Fibroblast of lung (primary cell): ENCODE measurements at regions not wholly inside any gene's neighbourhood (a gene's known extent, or its start where the extent isn't known, plus 50 kb on each side); places are given as distances from the start of the nearest gene placed in this dataset.
"Not testable (repeated sequence)": the region's sequence is repeated elsewhere in the genome, so short reads cannot be mapped to it uniquely, and the experiment has no call there.

Experiments
- DNase-seq, 2 donors: peaks; one replicate each; pipeline versions ENCODE4 v3.0.0 to v3.0.0-alpha.2; 2010; ENCODE audit warnings: low read depth in 2 of 2
- H2AFZ ChIP-seq: 2 replicates; pipeline ENCODE4 v1.5.1; 2012; ENCODE audit warnings: low read length, control low read depth, inconsistent platforms
- H3K27ac ChIP-seq: 2 replicates; pipeline ENCODE4 v1.5.1; 2011; ENCODE audit warnings: low read length, control low read depth; ENCODE audit not compliant: insufficient read depth
- H3K27me3 ChIP-seq: 2 replicates; pipeline ENCODE4 v1.5.1; 2011; ENCODE audit warnings: mild to moderate bottlenecking, low read length; ENCODE audit not compliant: control insufficient read depth, insufficient read depth
- H3K36me3 ChIP-seq: 2 replicates; pipeline ENCODE4 v1.5.1; 2011; ENCODE audit warnings: low read length; ENCODE audit not compliant: control insufficient read depth, insufficient read depth
- H3K4me1 ChIP-seq: 2 replicates; pipeline ENCODE4 v1.5.1; 2011; ENCODE audit warnings: low read length; ENCODE audit not compliant: control insufficient read depth, insufficient read depth; ENCODE audit errors: extremely low read depth
- H3K4me2 ChIP-seq: 2 replicates; pipeline ENCODE4 v1.5.1; 2011; ENCODE audit warnings: low read length, control low read depth; ENCODE audit not compliant: insufficient read depth; ENCODE audit errors: extremely low read depth
- H3K4me3 ChIP-seq, 4 experiments: fragments of 200-600 bp in 1 of 4; sonication (generic) in 1 of 4; replicated peaks in 1 of 4; 2 replicates each; pipeline ENCODE4 v1.5.1; 2011 to 2016; ENCODE audit warnings: low read length in 4 of 4, low read depth in 3 of 4, mild to moderate bottlenecking in 3 of 4, control low read depth in 2 of 4, inconsistent platforms in 1 of 4, mixed read lengths in 1 of 4; ENCODE audit not compliant: insufficient read depth in 1 of 4; ENCODE audit errors: control extremely low read depth in 1 of 4
- H3K79me2 ChIP-seq: 2 replicates; pipeline ENCODE4 v1.5.1; 2012; ENCODE audit warnings: mild to moderate bottlenecking, low read length, inconsistent platforms; ENCODE audit not compliant: control insufficient read depth, insufficient read depth
- H3K9ac ChIP-seq: 2 replicates; pipeline ENCODE4 v1.5.1; 2011; ENCODE audit warnings: mild to moderate bottlenecking, low read length, control low read depth; ENCODE audit not compliant: insufficient read depth
- H3K9me3 ChIP-seq: 2 replicates; pipeline ENCODE4 v1.5.1; 2012; ENCODE audit warnings: low read depth, low read length; ENCODE audit not compliant: control insufficient read depth, insufficient read depth
- H4K20me1 ChIP-seq: 2 replicates; pipeline ENCODE4 v1.5.1; 2011; ENCODE audit warnings: low read length; ENCODE audit not compliant: control insufficient read depth, insufficient read depth; ENCODE audit errors: extremely low read depth
- CTCF ChIP-seq, 2 donors: IDR thresholded peaks in 1 of 2; conservative IDR thresholded peaks in 1 of 2; 1 replicate in 1 of 2; 2 replicates in 1 of 2; pipeline ENCODE4 v1.5.1; 2011 to 2012; ENCODE audit warnings: low read length in 2 of 2, control low read depth in 1 of 2, inconsistent platforms in 1 of 2, low read depth in 1 of 2, mild to moderate bottlenecking in 1 of 2
- EZH2 ChIP-seq: IDR thresholded peaks from 2 replicates; pipeline ENCODE4 v1.5.1; 2012; ENCODE audit warnings: low read length, control low read depth, mild to moderate bottlenecking; ENCODE audit errors: missing control alignments

DNA sequence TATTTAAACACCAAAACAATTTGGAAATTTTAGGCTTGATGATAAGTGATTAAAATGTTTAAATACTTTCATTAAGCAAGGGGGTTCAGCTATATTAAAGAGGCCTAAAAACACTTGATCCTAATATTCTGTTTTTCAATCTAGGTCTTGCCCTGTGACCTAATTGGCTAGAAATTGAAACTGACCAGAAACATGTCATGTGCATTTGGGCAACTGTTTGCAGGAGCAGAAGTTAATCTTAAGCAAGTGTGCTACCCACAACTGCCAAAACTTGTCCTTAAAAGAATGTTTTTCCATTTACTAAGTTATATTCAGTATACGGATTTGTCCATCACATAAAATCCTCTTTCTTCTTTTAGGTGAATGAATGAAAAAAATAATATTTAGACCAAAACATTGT, 167.3 kb downstream of the PPP1R3A start:
- TF ChIP-seq EZH2 (no peak), CTCF (conservative IDR thresholded peaks at IDR 0.05 in 1 of 2, IDR thresholded peaks at IDR 0.05 in 1 of 2; ENCODE audit: low read depth in 1 of 2, low read length in 2 of 2) (no peak)
- no peak overlapping the region for H3K27ac ChIP-seq

DNA sequence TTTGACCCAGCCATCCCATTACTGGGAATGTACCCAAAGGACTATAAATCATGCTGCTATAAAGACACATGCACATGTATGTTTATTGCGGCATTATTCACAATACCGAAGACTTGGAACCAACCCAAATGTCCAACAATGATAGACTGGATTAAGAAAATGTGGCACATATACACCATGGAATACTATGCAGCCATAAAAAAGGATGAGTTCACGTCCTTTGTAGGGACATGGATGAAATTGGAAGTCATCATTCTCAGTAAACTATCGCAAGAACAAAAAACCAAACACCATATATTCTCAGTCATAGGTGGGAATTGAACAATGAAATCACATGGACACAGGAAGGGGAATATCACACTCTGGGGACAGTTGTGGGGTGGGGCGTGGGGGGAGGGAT, 170.4 kb downstream of the PPP1R3A start:
- H3K36me3 ChIP-seq, H3K27ac ChIP-seq, H3K9ac ChIP-seq, H3K9me3 ChIP-seq, H3K4me3 ChIP-seq, H3K4me2 ChIP-seq, H3K27me3 ChIP-seq, H3K79me2 ChIP-seq, H3K4me1 ChIP-seq, DNase-seq, H2AFZ ChIP-seq, H4K20me1 ChIP-seq: not testable (repeated sequence)

More for the DNA sequence above, 167.3 kb downstream of the PPP1R3A start:
- DNase-seq: no peak
- H3K4me3 ChIP-seq: no peak overlapping the region
- H3K79me2 ChIP-seq: no peaks in the 10 kb centered on the region
- H3K27me3 ChIP-seq: no peaks in the 10 kb centered on the region
- no peak overlapping the region for H3K4me2 ChIP-seq
- no peak overlapping the region for H3K9ac ChIP-seq
- H3K36me3 ChIP-seq: no peaks in the 10 kb centered on the region
- H2AFZ ChIP-seq: no peak overlapping the region
- no peaks in the 10 kb centered on the region for H3K4me1 ChIP-seq
- H4K20me1 ChIP-seq: no peaks in the 10 kb centered on the region
- no peaks in the 10 kb centered on the region for H3K9me3 ChIP-seq

DNA sequence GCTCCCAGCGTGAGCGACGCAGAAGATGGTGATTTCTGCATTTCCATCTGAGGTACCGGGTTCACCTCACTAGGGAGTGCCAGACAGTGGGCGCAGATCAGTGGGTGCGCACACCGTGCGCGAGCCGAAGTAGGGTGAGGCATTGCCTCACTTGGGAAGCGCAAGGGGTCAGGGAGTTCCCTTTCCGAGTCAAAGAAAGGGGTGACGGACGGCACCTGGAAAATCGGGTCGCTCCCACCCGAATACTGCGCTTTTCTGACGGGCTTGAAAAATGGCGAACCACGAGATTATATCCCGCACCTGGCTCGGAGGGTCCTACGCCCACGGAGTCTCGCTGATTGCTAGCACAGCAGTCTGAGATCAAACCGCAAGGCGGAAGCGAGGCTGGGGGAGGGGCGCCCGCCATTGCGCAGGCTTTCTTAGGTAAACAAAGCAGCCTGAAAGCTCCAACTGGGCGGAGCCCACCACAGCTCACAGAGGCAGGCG, 175.8 kb downstream of the PPP1R3A start:
- H3K79me2 ChIP-seq, H3K4me1 ChIP-seq, H3K9me3 ChIP-seq, DNase-seq, H3K9ac ChIP-seq, H2AFZ ChIP-seq, H3K36me3 ChIP-seq, H3K27me3 ChIP-seq, H4K20me1 ChIP-seq, H3K4me2 ChIP-seq, H3K4me3 ChIP-seq, H3K27ac ChIP-seq: not testable (repeated sequence)

DNA sequence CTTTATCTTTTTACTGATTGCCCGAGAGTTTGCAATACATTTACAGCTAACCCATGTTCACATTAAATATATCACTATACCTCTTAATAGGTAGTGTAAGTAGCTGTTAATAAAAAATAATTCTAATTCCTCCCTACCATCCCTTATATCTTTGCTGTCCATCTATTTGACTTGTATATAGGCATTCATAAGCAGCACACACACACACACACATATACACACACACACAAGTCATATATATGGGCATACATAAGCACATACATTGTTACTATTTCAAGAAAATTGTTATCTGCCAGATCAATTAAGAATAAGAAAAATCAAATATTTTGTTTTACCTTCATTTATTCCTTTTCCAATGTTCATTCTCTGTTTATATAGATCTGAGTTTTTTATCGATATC, 176.4 kb downstream of the PPP1R3A start:
- Histone ChIP-seq H3K79me2 (no peaks in the 10 kb centered on the region), H4K20me1 (no peaks in the 10 kb centered on the region), H3K36me3 (no peaks in the 10 kb centered on the region), H3K4me2 (no peak overlapping the region), H3K4me3 (no peak overlapping the region), H3K27ac (no peak overlapping the region), H3K9ac (no peak overlapping the region), H3K4me1 (no peaks in the 10 kb centered on the region), H2AFZ (no peak overlapping the region), H3K9me3 (no peaks in the 10 kb centered on the region), H3K27me3 (no peaks in the 10 kb centered on the region)
- DNase-seq: no peak
- TF ChIP-seq CTCF (conservative IDR thresholded peaks at IDR 0.05 in 1 of 2, IDR thresholded peaks at IDR 0.05 in 1 of 2; ENCODE audit: low read depth in 1 of 2, low read length in 2 of 2): no peak
- TF ChIP-seq EZH2: no peak
